T-helper 17 cell (primary cell): ENCODE measurements at regions not wholly inside any gene's neighbourhood (a gene's known extent, or its start where the extent isn't known, plus 50 kb on each side); places are given as distances from the start of the nearest gene placed in this dataset.
A peak's percentile ranks its signal among the peaks of the same experiment; 100 is the strongest.

Experiments
- ATAC-seq: fragments of 150-1000 bp; cut with Tn5 transposase; 2 replicates; pipeline ENCODE4 v1.10.0; 2021; ENCODE audit warnings: mild to moderate bottlenecking, moderate library complexity
- DNase-seq, 3 donors: peaks; one replicate each; pipeline versions ENCODE4 v3.0.0 to v3.0.0-alpha.2; 2020 to 2021
- H3K9me3 ChIP-seq: one replicate; pipeline ENCODE4 v1.7.0; 2013; ENCODE audit warnings: low read length, mild to moderate bottlenecking; ENCODE audit not compliant: control insufficient read depth, poor library complexity, severe bottlenecking
- H3K27ac Mint-ChIP-seq: one replicate; pipeline ENCODE4 v1.8.0; 2022; ENCODE audit warnings: mild to moderate bottlenecking, moderate library complexity, mixed read lengths
- H3K27me3 Mint-ChIP-seq: one replicate; pipeline ENCODE4 v1.8.0; 2022; ENCODE audit warnings: mixed read lengths
- H3K36me3 Mint-ChIP-seq: one replicate; pipeline ENCODE4 v1.8.0; 2022; ENCODE audit warnings: low read depth, mixed read lengths
- H3K4me1 Mint-ChIP-seq: one replicate; pipeline ENCODE4 v1.8.0; 2022; ENCODE audit warnings: mild to moderate bottlenecking, mixed read lengths
- H3K4me3 Mint-ChIP-seq: one replicate; pipeline ENCODE4 v1.8.0; 2022; ENCODE audit warnings: mild to moderate bottlenecking, moderate library complexity, mixed read lengths

- no peak for DNase-seq
- peak overlapping the region; percentile 29 for H3K27ac Mint-ChIP-seq
- no peaks in the 10 kb centered on the region for H3K9me3 ChIP-seq
- ATAC-seq, result no peak
- no peak overlapping the region for H3K4me3 Mint-ChIP-seq
- peaks cover 29% of the 10 kb centered on the region for H3K27me3 Mint-ChIP-seq
- peaks cover 17% of the 10 kb centered on the region for H3K4me1 Mint-ChIP-seq
- no peaks in the 10 kb centered on the region for H3K36me3 Mint-ChIP-seq
Observed at GRCh38 chr9:89554307-89555035, 50.3 kb upstream of the GADD45G start.

- H3K4me1 Mint-ChIP-seq, result peaks cover 20% of the 10 kb centered on the region
- peaks cover 22% of the 10 kb centered on the region for H3K27me3 Mint-ChIP-seq
- H3K4me3 Mint-ChIP-seq, result no peak overlapping the region
- ATAC-seq, result no peak
- no peaks in the 10 kb centered on the region for H3K9me3 ChIP-seq
- peak overlapping the region; percentile 29 for H3K27ac Mint-ChIP-seq
- H3K36me3 Mint-ChIP-seq, result no peaks in the 10 kb centered on the region
- no peak for DNase-seq
Observed at GRCh38 chr9:89553451-89554010, 51.3 kb upstream of the GADD45G start.

- DNase-seq (no peak), ATAC-seq (no peak)
- H3K4me1 Mint-ChIP-seq, result peaks cover 9% of the 10 kb centered on the region
- peaks cover 7% of the 10 kb centered on the region for H3K27me3 Mint-ChIP-seq
- H3K9me3 ChIP-seq, result peaks cover 3% of the 10 kb centered on the region
- no peak overlapping the region for H3K4me3 Mint-ChIP-seq
- H3K36me3 Mint-ChIP-seq, result no peaks in the 10 kb centered on the region
- H3K27ac Mint-ChIP-seq, result no peak overlapping the region
Observed at GRCh38 chr9:89550346-89550927, 52.5 kb upstream of the SEMA4D start.

GRCh38 chr9:89549031-89549644 lies 51.2 kb upstream of the SEMA4D start:
- peak; percentile 100 for ATAC-seq
- peak; percentile 73 to 83 (median 79) for DNase-seq
- Mint-ChIP-seq H3K4me3 (peak overlapping the region; percentile 57), H3K4me1 (peaks cover 9% of the 10 kb centered on the region), H3K27ac (no peak overlapping the region), H3K27me3 (no peaks in the 10 kb centered on the region), H3K36me3 (no peaks in the 10 kb centered on the region)
- H3K9me3 ChIP-seq, result peaks cover 4% of the 10 kb centered on the region

- ATAC-seq (no peak), DNase-seq (no peak)
- Mint-ChIP-seq H3K27ac (peak overlapping the region; percentile 9), H3K27me3 (no peaks in the 10 kb centered on the region), H3K4me1 (peaks cover 11% of the 10 kb centered on the region), H3K36me3 (no peaks in the 10 kb centered on the region), H3K4me3 (no peak overlapping the region)
- H3K9me3 ChIP-seq, result peaks cover 4% of the 10 kb centered on the region
Observed at GRCh38 chr9:89548071-89548638, 50.2 kb upstream of the SEMA4D start.
